HepG2 (cell line): ENCODE measurements at regions not wholly inside any gene's neighbourhood (a gene's known extent, or its start where the extent isn't known, plus 50 kb on each side); places are given as distances from the start of the nearest gene placed in this dataset.

Experiments used
- DRAP1 ChIP-seq: IDR thresholded peaks from 2 replicates; pipeline ENCODE4 v1.6.1; 2016; ENCODE audit warnings: missing genetic modification reagents, missing compliant biosample characterization
- GLI4 ChIP-seq: sonication (generic); formaldehyde crosslinking; IDR thresholded peaks from 2 replicates; pipeline ENCODE4 v1.5.1; 2020; ENCODE audit warnings: missing genetic modification reagents, mild to moderate bottlenecking, moderate library complexity, borderline replicate concordance
- HBP1 ChIP-seq: IDR thresholded peaks from 2 replicates; pipeline ENCODE4 v1.6.1; 2016; ENCODE audit warnings: low read depth, control low read depth
- HOXA7 ChIP-seq: sonication (generic); formaldehyde crosslinking; IDR thresholded peaks from 2 replicates; pipeline ENCODE4 v1.8.1; 2022; ENCODE audit warnings: mild to moderate bottlenecking, missing genetic modification reagents, moderate library complexity
- NCOA2 ChIP-seq: sonication (generic); formaldehyde crosslinking; IDR thresholded peaks from 2 replicates; pipeline ENCODE4 v1.8.0; 2022; ENCODE audit warnings: inconsistent platforms
- TBL1XR1 ChIP-seq: fragments of 150-350 bp; IDR thresholded peaks from 2 replicates; pipeline ENCODE4 v1.6.1; 2014; ENCODE audit warnings: borderline replicate concordance, low read length; ENCODE audit not compliant: partially characterized antibody
- ZNF276 ChIP-seq: sonication (generic); formaldehyde crosslinking; IDR thresholded peaks from 2 replicates; pipeline ENCODE4 v1.4.0; 2020; ENCODE audit warnings: mild to moderate bottlenecking, low read depth, missing genetic modification reagents
- ZNF350 ChIP-seq: sonication (generic); formaldehyde crosslinking; IDR thresholded peaks from 2 replicates; pipeline ENCODE4 v1.4.0; 2020; ENCODE audit warnings: mild to moderate bottlenecking, low read depth, missing genetic modification reagents, borderline replicate concordance
- TF ChIP-seq, protein P1 (sequence below): IDR thresholded peaks from 2 replicates; pipeline ENCODE4 v1.4.0; 2020; ENCODE audit warnings: mild to moderate bottlenecking, missing genetic modification reagents

DNA sequence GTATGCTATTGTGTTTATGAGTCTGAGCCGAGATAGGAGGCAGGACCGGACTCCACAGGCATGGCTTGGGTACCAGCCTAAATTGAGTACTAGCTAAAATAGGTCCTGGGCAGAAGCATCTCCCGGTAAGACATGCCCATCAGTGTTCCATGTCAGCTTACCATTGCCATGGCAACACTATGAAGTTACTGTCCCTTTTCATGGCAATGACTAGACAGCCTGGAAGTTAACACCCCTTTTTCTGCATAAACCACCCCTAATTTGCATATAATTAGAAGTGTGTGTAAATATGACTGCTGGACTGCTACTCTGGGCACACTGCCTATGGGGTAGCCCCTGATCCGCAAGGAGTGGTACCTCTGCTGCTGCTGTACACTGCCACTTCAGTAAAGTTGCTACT lies 1005.1 kb upstream of the FAM98A start (continued):
- TF ChIP-seq HBP1 (CRISPR knock-in tag) (no peak), ZNF276 (CRISPR knock-in tag) (no peak), ZNF350 (CRISPR knock-in tag) (no peak), GLI4 (no peak), NCOA2 (CRISPR knock-in tag) (no peak), HOXA7 (CRISPR knock-in tag) (no peak), DRAP1 (CRISPR knock-in tag) (no peak), TBL1XR1 (no peak)
- TF ChIP-seq, protein P1, sequence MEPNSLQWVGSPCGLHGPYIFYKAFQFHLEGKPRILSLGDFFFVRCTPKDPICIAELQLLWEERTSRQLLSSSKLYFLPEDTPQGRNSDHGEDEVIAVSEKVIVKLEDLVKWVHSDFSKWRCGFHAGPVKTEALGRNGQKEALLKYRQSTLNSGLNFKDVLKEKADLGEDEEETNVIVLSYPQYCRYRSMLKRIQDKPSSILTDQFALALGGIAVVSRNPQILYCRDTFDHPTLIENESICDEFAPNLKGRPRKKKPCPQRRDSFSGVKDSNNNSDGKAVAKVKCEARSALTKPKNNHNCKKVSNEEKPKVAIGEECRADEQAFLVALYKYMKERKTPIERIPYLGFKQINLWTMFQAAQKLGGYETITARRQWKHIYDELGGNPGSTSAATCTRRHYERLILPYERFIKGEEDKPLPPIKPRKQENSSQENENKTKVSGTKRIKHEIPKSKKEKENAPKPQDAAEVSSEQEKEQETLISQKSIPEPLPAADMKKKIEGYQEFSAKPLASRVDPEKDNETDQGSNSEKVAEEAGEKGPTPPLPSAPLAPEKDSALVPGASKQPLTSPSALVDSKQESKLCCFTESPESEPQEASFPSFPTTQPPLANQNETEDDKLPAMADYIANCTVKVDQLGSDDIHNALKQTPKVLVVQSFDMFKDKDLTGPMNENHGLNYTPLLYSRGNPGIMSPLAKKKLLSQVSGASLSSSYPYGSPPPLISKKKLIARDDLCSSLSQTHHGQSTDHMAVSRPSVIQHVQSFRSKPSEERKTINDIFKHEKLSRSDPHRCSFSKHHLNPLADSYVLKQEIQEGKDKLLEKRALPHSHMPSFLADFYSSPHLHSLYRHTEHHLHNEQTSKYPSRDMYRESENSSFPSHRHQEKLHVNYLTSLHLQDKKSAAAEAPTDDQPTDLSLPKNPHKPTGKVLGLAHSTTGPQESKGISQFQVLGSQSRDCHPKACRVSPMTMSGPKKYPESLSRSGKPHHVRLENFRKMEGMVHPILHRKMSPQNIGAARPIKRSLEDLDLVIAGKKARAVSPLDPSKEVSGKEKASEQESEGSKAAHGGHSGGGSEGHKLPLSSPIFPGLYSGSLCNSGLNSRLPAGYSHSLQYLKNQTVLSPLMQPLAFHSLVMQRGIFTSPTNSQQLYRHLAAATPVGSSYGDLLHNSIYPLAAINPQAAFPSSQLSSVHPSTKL (CRISPR knock-in tag) = no peak
